GM21515 (cell line): ENCODE measurements at regions not wholly inside any gene's neighbourhood (a gene's known extent, or its start where the extent isn't known, plus 50 kb on each side); places are given as distances from the start of the nearest gene placed in this dataset.

Source experiments
- ATAC-seq: cut with Tn5 transposase; IDR thresholded peaks from one replicate; pipeline ENCODE4 v1.9.1; 2021; ENCODE audit not compliant: unreplicated experiment

GRCh38 chr20:51104960-51105920, 82.3 kb upstream of the KCNG1 start:
- no peak for ATAC-seq

GRCh38 chr20:51100617-51101016, 77.7 kb upstream of the KCNG1 start:
- ATAC-seq = no peak

DNA sequence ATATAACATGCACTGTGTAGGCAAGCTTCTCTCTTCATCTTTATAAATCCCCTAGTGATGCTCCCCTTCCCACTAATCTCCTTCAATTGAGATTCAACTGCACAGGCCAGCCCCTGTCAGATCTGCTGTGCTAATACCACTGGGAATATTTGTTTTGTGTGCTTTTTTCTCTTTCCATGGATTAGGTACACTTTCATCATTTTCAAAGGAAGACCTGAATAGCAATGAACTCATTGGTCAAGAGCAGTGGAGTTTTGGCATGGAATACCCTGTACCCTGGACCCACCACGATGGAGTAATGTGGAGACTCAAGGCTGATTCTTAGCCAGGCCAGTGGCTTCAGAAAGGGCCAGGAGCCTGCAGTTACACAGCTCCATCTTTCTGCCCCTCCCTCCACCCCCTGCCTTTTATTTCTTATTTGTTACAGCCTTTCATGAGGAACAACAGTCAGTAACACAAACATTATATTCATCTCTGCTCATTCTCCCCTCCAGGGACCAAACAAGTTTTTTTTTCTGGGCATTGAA, 75.4 kb upstream of the KCNG1 start:
- ATAC-seq = no peak

- ATAC-seq = no peak
Measured at GRCh38 chr20:51097351-51098120, 74.6 kb upstream of the KCNG1 start.

GRCh38 chr20:51096582-51097267, 73.8 kb upstream of the KCNG1 start:
- no peak for ATAC-seq

GRCh38 chr20:51095633-51096521, 73.0 kb upstream of the KCNG1 start:
- no peak for ATAC-seq

DNA sequence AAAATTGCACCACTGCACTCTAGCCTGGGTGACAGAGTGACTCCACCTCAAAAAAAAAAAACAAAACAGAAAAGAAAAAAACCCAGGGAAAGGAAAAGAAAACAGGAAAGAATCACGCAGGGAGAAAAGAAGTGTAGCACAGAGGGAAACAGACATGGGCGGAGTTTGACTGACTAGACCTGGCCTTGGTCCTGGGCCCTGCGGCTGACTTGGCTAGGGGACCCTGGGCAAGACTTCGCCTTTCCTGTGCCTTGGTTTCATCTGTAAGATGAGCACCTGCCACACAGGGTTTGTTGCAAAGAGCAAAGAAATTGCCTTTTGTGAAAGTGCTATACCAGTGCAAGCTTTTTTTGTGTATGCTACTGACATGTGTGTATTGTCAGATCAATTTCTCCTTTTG, 71.3 kb upstream of the KCNG1 start:
- no peak for ATAC-seq

DNA sequence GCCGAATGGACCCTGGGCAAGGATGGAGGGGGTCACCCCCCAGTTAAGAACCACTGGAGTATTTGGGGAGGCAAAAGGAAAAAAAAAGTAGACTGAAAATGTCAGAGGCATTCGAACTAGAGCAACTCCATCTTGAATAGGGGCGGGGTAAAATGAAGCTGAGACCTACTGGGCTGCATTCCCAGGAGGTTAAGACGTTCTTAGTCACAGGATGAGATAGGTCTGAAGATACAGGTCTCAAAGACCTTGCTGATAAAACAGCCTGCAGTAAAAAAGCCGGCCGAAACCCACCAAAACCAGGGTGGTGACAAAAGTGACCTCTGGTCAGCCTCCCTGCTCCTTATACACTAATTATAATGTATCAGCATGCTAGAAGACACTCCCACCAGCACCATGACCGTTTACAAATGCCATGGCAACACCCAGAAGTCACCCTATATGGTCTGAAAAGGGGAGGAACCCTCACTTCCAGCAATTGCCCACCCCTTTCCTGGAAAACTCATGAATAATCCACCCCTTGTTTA, 70.4 kb upstream of the KCNG1 start:
- no peak for ATAC-seq

DNA sequence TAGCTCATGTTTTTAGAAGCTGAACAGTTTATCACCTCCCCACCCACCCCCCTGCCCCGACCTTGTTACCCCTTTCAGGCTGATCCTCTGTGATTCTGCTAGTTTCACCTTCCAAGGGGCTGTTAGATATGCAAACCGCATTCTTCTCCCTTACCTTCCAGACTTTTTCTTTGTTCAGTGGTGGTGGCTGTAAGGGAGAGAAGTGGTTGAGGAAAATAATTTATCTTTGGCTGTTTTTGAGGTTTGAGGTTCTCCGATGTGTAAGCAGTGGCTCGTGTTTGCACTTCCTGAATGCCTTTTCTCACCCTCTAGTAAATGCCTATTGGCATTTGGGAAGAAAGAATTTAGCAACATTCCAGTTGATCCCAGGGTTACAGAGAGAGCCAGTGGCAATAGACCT, 69.4 kb upstream of the KCNG1 start:
- ATAC-seq = no peak

DNA sequence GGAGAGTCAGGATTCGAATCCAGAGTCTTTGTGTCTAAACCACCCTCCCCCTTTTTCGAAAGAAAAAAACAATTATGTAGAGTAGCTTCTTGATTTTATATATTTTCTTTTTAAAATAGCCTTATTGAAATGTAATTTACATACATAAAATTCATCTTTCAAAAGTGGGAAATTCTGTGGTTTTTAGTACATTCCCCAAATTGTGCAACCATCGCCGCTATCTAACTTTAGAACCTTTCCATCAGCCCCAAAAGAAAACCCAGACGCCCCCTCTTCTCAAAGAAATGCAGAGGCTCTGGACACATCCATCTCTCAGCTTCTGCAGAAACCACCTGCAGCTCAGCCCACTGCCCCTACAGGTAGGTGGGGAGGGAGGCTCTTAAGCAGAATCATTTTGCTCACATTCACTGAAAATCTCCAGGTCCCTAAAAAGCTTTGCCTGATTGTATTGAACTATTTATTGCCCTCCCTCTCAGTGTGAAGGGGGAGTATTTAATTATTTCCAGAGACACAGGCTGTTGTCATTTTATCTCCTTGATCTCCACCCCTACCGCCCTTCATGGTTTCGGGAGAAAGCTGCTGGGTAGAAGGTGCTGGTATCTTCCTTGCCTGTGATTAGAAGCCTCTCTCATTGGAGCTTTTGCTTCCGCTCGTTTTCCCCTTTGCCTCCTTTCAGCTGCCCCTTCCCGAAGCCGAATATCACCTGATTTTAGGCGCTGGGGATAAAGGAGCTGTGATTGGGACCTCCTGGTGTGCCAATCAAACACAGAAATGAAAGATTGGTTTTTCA, 68.7 kb upstream of the KCNG1 start:
- ATAC-seq = no peak

GRCh38 chr20:51089840-51090239, 66.9 kb upstream of the KCNG1 start:
- no peak for ATAC-seq

DNA sequence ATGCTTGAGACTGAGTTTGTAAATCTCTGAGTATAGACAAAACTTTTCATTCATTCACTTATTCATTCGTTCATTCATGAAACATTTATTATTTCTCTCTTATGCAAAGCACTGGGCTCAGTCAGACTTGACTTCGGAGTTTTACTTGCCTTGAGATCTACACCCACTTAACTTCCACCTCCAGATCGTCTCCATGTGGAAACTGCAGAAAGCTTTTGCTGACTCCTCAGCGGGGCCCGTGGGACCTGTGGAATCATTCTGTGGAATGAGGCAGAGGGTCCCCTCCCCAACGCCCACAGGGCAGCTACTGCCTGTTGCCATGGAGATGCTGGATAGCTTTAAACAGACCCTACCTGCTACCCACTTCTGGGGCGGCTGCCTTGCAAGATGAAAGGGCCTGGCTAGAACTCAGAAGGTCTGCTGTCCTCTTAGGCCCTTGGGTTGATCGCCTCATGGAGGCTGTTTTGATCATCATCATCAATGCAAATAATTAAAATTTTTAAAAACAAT, 66.4 kb upstream of the KCNG1 start:
- no peak for ATAC-seq

GRCh38 chr20:51087266-51087665, 64.4 kb upstream of the KCNG1 start:
- ATAC-seq = no peak

DNA sequence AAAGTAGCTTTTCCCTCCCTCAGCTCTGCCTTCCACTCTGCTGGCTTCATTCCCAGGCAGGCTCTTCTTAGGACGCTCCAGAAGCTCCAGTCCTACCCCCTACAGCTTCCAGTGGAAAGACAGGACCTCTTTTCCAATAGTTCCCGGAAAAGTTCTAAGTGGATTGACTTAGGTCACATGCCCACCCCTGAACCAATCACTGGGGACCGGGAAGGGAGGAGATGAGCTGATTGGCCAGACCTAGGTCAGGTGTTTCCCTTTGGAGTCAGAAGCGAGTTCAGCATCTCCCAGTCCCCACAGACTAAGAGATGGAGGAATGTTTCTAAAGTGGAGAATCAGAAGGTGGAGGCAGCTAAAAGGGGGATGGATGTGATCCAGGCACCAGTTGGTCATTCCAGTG, 62.9 kb upstream of the KCNG1 start:
- no peak for ATAC-seq

DNA sequence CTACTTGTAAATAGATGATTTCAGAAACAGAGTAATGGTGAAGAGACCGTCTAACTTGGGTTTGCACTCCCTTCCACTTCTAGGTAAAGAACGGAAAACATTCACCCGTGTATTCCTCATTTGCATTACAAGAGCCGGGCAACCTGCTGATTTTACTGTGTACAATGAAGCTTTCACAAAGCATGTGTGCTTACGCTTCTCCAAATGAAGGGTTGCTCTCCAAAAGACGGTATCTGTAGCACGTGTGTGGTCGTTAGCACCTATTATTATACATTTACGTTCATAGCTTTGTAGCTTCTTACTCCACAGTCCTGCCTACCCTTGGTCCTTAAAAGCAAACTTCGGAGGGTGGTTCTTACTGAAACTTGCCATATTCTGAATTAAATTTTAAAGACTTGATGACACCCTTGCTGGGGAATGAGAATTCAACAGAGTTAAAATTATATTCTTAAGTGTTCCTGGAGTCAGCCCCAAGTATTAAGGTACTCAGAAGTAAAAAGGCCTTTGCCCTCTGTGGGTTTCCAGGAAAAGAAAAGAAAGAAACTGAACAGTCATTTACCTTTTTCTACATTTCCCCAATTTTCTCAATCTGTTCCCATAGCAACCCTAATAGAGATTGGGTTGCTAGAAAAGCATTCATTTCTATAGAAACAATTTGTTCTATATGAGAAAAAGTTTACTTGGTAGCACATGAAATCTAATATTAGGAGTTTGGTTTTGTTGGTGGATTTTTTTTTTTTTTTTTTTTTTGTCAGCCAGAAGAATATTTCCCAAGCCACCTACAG, 61.9 kb upstream of the KCNG1 start:
- no peak for ATAC-seq

GRCh38 chr20:51083447-51083846, 60.5 kb upstream of the KCNG1 start:
- ATAC-seq = no peak

DNA sequence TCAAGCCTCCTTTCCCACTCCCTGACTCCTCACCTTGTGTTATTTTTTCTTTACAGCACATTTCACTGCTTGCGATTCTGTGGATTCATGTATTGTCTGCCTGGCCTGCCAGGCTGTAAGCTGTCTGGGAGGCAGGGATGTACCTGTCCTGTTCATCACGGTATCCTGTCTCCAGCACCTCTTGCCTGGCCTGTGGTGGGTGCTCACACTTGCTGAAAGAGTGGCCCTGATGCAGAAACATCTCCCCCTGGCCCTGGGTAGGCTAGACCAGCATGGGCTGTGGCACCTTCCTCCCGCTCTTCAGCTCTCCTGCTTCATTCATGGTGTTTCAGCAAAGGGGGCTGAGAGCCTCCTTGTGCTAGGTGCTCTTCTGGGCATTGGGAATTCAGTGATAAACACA, 60.1 kb upstream of the KCNG1 start:
- ATAC-seq = no peak

- ATAC-seq = no peak
Measured at GRCh38 chr20:51080516-51080915, 57.6 kb upstream of the KCNG1 start.
